PC-9 (cell line): ENCODE measurements at regions not wholly inside any gene's neighbourhood (a gene's known extent, or its start where the extent isn't known, plus 50 kb on each side); places are given as distances from the start of the nearest gene placed in this dataset.

ENCODE experiments used
- EZH2 ChIP-seq: fragments of 200-600 bp; sonication (generic); IDR thresholded peaks from 2 replicates; pipeline ENCODE4 v1.8.0; 2017; ENCODE audit warnings: antibody characterized with exemption, low read depth
- TF ChIP-seq, protein P1 (sequence below): fragments of 200-600 bp; sonication (generic); conservative IDR thresholded peaks from 2 replicates; pipeline ENCODE4 v1.6.1; 2017; ENCODE audit warnings: mixed run types, antibody characterized with exemption, mild to moderate bottlenecking, moderate library complexity

DNA sequence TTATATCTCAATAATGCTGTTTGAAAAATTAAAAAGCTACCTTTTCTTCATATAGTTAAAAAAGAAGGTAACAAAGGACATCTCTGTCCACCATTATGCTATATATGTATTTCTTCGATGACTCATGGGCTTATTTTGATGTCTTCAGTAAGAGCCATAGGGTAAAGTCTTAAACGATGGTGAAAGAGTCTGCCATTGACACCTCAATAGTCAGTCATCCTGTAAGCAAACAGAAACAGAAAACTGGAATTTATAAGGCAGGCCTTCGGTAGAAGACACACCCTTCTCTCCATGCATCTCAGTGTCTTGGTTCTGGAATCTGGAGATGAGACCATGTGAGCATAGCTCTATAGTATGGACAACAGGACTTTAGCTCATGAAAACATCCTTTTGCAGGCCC lies 87.0 kb upstream of the ZNF462 start:
- TF ChIP-seq, protein P1, sequence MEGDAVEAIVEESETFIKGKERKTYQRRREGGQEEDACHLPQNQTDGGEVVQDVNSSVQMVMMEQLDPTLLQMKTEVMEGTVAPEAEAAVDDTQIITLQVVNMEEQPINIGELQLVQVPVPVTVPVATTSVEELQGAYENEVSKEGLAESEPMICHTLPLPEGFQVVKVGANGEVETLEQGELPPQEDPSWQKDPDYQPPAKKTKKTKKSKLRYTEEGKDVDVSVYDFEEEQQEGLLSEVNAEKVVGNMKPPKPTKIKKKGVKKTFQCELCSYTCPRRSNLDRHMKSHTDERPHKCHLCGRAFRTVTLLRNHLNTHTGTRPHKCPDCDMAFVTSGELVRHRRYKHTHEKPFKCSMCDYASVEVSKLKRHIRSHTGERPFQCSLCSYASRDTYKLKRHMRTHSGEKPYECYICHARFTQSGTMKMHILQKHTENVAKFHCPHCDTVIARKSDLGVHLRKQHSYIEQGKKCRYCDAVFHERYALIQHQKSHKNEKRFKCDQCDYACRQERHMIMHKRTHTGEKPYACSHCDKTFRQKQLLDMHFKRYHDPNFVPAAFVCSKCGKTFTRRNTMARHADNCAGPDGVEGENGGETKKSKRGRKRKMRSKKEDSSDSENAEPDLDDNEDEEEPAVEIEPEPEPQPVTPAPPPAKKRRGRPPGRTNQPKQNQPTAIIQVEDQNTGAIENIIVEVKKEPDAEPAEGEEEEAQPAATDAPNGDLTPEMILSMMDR, result no peak
- no peak for TF ChIP-seq EZH2
